NCI-H526 (cell line): ENCODE measurements at regions not wholly inside any gene's neighbourhood (a gene's known extent, or its start where the extent isn't known, plus 50 kb on each side); places are given as distances from the start of the nearest gene placed in this dataset.

Experiments
- DNase-seq, 2 experiments: peaks; one replicate each; lab custom pipeline; 2025; lab: John Stamatoyannopoulos, UW

GRCh38 chr5:161235569-161235968 lies 311.0 kb downstream of the GABRB2 start:
- DNase-seq = no peak

DNA sequence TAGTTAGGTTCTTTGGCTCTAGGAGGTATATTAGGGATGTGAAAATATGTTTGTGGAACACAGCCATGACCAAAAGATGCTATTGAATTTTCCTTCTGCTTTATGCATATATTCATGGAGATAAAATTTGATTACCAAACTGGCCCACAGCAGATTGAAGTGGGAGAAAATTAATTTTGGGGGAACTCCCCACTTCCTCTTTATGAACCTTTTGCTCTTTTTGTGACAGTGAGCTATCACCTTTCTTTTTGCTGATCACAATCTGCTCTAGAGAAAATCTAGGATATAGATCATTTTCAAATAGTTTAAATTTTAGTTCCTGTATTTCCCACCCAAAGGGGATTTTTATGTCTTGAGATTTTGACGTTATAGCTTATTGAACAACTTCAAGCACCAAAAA lies 313.0 kb downstream of the GABRB2 start:
- no peak for DNase-seq

- peak; percentile 8 to 49 for DNase-seq
Measured at GRCh38 chr5:161230221-161230620, 316.3 kb downstream of the GABRB2 start.

DNA sequence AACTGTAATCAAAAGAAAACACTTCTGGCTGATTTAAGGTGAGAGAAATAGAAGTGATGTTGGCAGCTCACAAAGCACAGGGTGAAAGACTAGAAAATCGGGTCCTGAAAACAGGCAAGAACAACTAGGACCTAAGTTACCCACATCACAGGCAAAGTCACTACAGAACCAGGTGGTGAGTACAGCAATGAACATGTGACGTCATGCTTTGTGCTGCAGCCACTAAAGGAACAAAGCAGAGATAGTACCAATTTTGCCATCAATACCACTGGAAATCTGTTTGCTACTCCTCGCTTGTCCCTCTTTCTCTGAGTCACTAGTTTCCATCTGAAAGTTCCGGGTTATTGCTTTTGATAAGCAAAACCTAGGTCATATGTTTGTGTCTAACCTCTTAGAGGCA lies 326.7 kb downstream of the GABRB2 start:
- DNase-seq = no peak

DNA sequence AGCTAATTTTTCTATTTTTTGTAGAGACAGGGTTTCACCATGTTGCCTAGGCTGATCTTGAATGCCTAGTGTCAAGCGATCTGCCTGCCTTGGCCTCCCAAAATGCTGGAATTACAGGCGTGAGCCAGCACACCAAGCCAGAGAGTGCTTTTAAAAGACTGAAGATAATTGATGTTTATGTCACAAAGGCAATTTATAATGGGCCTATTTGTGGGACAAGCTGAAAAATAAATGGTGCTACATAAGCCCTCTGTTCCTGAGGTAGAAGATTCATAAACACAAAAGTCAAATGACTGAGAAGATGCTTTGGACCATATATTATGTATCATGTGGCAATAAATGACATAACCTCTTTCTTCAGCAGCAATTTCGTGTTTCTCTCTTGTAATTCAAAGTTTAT lies 329.6 kb downstream of the GABRB2 start:
- no peak for DNase-seq

DNA sequence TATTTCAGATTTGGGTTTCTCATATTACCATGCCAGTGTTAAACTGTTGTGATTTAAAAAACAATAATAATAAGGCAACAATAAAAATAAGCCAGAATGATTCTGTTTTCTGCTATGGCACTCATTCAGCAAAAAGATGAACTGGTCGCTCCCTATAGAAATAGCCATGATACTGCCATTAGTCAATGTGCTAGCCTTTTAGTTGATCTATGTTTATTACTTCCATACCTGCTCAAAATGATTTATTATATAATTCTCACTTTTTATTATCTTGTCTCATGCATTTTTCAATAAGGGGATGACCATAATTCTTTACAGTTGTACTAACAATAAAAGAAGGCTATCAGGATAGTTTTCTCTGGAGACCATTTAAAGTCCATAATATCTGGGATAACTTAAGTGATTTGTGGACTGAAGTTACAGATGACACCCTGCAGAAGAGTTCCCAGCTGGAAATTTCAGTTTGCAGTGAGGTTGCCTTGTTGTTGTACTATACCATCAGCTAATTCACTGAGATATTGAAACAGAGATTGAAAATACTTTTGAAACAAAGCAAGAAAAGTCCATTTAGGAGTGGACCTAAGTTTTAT lies 334.3 kb downstream of the GABRB2 start:
- no peak for DNase-seq

GRCh38 chr5:161201558-161201957 lies 345.0 kb downstream of the GABRB2 start:
- DNase-seq = no peak

GRCh38 chr5:161190778-161191177 lies 338.8 kb upstream of the ATP10B start:
- no peak for DNase-seq

GRCh38 chr5:161190086-161190485 lies 338.1 kb upstream of the ATP10B start:
- no peak for DNase-seq

DNA sequence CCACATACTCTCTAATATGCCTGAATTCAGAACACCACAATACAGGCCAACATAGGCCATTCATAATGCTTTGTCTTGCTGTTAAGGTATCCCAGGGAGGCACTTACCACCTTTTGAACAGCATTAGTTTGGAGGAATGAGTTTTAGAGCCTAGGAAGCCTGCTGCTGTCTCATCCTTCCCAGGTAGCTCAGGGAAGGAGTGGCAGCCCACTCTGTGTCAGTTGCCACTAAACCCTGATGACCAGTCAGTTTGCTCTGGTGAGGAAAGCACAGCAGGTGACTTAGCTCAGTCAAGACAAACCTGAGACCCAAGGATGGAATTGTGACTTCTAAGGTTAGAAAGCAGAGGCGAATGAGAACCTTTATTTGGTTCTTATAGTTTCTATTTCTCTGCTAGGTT lies 337.4 kb upstream of the ATP10B start:
- DNase-seq = no peak

GRCh38 chr5:161183559-161183958 lies 331.5 kb upstream of the ATP10B start:
- DNase-seq = no peak

DNA sequence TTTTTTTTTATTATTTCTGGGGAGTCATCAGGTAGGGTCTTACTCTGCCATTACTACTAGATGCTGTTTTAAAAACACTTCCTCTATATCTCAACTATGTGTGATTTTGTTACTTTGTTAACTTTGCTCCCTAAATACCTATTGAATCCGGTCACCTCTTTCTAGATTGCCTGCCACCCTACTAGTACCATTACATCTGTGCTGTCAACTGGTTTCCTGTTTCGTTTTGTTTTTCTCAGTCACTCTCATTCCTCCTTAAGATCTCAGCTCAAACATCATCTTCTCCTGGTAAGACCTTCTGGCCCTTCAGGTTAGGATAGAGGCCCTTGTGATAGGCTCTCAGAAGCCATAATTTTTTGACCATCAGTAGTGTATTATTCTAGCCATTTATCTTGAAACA lies 324.2 kb upstream of the ATP10B start:
- DNase-seq = no peak

DNA sequence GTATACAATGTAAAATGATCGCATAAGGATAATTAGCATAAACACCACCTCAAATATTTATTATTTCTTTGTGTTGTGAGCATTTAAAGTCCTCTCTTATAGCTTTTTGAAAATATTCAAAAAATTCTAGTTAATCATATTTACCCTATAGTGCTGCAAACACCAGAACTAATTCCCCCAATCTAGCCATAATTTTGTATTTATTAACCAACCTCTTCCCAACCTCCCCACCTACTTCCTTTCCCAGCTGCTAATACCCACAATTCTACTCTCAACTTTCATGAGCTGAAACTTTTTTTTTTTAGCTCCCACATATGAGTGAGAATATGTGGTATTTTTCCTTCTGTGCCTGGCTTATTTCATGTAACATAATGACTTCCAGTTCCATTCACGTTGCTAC lies 317.8 kb upstream of the ATP10B start:
- DNase-seq = no peak

DNA sequence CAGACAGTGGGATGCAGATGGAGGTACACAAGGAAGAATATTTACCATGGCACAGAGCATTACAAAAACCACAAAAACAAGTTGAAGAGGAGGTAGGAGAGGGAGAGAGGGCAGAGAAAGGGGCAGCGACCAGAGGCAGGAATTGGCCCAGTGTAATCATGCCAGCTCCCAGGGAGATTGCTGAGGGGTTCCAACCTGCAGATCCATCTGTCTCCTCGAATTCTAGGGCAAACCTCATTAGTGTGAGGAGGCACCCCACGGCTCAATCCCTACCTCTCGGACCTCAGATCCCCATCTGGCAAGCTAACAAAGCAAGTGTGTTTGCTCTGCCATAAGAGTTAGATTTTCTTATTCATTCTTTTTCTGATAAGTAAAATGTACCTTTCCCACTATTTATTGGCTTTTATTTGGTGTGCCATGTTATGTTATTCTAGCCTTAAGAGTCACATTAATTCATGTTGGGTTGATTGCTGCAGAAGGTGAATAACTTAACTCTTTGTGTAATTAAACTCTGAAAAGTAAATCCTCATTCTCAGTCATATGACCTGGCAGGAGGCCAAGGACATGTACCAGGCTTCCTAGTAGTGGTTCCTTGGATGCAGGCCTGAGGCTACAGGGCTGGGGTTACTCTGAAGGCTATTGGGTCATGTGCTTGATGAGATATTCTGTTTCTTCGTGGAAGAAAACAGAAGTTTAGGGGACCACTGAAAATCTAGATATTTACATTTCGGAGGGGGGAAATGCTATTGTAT lies 315.2 kb upstream of the ATP10B start:
- DNase-seq = no peak

DNA sequence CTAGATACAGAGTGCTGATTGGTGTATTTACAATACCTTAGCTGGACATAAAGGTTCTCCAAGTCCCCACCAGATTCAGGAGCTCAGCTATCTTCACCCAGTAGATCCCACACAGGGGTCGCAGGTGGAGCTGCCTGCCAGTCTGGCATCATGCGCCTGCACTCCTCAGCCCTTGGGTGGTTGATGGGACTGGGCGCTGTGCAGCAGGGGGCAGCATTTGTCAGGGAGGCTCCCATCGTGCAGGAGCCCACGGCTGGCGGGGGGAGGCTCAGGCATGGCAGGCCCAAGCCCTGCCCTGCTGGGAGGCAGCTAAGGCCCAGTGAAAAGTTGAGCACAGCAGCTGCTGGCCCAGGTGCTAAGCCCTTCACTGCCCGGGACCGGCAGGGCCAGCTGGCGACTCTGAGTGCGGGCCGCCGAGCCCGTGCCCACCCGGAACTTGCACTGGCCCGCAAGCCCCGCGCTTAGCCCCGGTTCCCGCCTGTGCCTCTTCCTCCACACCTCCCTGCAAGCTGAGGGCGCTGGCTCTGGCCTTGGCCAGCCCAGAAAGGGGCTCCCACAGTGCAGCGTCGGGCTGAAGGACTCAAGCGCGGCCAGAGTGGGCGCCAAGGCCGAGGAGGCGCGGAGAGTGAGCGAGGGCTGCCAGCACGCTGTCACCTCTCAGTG lies 314.1 kb upstream of the ATP10B start:
- no peak for DNase-seq

DNA sequence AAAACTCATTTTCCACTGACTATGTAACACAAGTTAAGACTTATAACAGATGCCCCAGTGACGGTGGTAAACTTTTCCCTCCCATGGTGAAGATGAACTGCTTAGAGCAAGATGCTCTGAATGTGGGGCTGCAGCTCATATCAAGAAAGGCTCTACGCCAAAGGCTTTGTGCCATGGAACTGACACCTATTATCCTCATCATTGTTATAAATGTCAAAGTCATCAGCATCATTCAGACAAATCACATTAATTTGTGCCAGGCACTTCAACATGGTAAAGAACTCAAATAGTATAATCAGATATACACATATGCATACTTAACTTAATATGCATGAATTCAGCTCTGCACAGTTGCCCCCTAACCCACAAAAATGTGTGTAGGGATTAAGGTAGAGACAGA lies 305.9 kb upstream of the ATP10B start:
- DNase-seq = no peak

GRCh38 chr5:161155451-161155850 lies 303.4 kb upstream of the ATP10B start:
- no peak for DNase-seq

DNA sequence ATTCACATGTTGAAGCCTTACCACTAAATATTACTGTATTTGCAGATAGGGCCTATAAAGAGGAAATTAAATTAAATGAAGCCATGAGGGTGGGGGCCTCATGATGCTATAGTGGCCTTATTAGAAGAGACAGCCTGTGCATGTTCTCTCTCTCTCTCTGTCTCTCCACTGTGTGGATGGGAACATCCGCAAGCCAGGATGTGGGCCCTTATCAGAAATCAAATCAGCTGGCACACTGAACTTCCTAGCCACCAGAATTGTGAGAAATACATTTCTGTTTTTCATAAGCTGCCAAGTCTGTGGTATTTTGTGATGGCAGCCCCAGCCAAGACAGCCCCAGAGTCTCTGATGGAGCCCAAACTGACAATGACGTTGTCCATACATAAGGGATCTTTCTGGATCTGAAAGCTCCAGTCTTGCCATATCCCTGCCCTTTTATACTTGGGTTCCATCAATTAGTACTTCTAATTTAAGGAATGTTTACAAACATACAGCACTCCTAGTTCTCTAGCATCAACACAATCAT lies 300.5 kb upstream of the ATP10B start:
- DNase-seq = no peak

DNA sequence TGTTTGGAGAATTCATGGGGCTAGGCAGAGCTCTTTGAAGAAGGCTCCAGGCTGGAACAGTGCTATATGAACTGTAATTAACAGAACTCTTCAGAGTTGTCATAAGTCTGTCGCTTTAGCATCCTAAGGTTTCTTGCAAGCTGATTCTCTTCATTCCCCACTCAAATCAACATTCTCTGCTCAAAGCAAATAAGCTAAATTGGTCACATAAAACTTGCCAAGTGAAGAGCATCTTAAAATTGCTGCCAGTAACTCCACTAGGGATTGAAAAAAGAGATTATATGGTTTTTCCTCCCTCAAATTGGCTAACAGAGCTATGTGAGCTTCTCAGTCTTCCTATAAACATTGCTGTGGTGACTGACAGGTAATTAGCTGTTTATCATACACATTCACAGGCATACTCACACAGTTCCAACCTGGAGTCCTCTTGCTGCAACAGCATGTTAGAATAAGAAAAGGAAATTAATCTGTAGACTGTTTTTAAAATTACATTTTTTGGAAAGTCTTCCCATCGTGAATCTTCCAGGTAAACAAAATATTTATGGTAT lies 298.5 kb upstream of the ATP10B start:
- DNase-seq = no peak

- DNase-seq = no peak
Measured at GRCh38 chr5:161149078-161149477, 297.1 kb upstream of the ATP10B start.

GRCh38 chr5:161138751-161139455 lies 286.9 kb upstream of the ATP10B start:
- DNase-seq = no peak

- DNase-seq = no peak
Measured at GRCh38 chr5:161134956-161135355, 282.9 kb upstream of the ATP10B start.
